IPS-18a (cell line): ENCODE measurements at regions not wholly inside any gene's neighbourhood (a gene's known extent, or its start where the extent isn't known, plus 50 kb on each side); places are given as distances from the start of the nearest gene placed in this dataset.

Experiments used
- H3K27ac ChIP-seq: one replicate; pipeline ENCODE4 v1.5.1; 2013; ENCODE audit warnings: low read length
- H3K27me3 ChIP-seq: one replicate; pipeline ENCODE4 v1.6.1; 2013; ENCODE audit warnings: mild to moderate bottlenecking, low read length; ENCODE audit not compliant: control insufficient read depth, insufficient read depth
- H3K36me3 ChIP-seq: one replicate; pipeline ENCODE4 v1.6.1; 2013; ENCODE audit warnings: low read depth, low read length; ENCODE audit not compliant: control insufficient read depth
- H3K4me1 ChIP-seq: one replicate; pipeline ENCODE4 v1.6.1; 2013; ENCODE audit warnings: low read depth, low read length; ENCODE audit not compliant: control insufficient read depth
- H3K4me3 ChIP-seq: one replicate; pipeline ENCODE4 v1.5.1; 2013; ENCODE audit warnings: low read length
- H3K9ac ChIP-seq: one replicate; pipeline ENCODE4 v1.6.1; 2013; ENCODE audit warnings: mild to moderate bottlenecking, low read length, moderate library complexity
- H3K9me3 ChIP-seq: one replicate; pipeline ENCODE4 v1.6.1; 2013; ENCODE audit warnings: low read depth, low read length; ENCODE audit not compliant: control insufficient read depth

DNA sequence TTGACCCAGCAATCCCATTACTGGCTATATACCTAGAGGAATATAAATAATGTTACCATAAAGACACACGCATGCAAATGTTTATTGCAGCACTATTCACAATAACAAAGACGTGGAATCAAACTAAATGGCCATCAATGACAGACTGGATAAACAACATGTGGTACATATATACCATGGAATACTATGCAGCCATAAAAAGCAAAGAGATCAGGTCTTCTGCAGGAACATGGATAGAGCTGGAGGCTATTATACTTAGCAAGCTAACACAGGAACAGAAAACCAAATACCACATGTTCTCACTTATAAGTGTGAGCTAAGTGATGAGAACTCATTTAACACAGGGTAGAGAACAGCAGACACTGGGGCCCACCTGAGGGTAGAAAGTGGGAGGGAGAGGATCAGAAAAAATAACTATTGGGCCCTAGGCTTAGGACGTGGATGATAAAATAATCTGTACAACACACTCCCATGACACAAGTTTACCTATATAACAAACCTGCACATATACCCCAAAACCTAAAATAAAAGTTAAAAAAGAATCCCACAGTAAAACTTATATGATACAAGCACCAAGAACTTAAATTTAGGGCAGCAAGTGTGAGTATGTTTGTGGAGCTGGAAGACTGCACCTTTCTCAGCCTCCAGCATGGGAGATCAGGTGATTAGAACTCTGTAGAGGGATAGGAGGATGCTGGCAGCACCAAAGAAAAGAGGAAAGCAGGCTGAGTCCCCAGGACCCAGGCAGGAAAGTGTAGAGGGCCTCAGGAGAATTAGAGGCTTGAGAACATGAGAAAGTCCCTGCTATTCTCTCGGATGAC, 320.8 kb upstream of the USP24 start:
- no peak overlapping the region for H3K27ac ChIP-seq
- H3K36me3 ChIP-seq: no peaks in the 10 kb centered on the region

DNA sequence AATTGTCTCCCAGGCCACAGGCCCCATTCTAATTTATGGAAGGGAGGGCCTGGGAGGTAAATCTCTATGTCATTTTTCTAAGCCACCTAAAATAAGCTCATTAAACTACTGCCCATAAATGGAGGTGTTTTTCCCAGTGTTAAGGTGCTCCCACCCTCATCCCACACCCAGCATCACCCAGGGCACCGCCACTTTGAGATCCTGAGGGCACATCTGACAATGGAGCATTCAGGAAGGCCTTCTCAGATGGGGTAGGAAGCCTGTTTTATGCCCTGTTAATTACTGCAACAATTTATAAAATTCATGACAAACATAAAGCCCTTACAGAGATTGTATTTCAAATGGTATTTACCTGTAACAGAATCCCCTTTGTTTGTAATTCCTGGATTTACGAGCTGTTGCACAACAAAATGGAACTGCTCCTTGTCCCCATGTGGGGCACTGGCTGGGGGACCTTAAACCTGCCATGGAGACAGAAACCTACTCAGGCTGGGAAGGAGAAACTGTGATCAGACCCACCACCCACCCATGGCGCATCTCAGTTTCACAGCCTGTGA, 319.5 kb upstream of the USP24 start:
- Histone ChIP-seq H3K27ac (no peak overlapping the region), H3K9ac (no peak overlapping the region), H3K9me3 (no peaks in the 10 kb centered on the region)

More for the DNA sequence above, 320.8 kb upstream of the USP24 start:
- no peak overlapping the region for H3K4me3 ChIP-seq
- H3K4me1 ChIP-seq: no peaks in the 10 kb centered on the region
- no peaks in the 10 kb centered on the region for H3K9me3 ChIP-seq
- no peaks in the 10 kb centered on the region for H3K27me3 ChIP-seq
- H3K9ac ChIP-seq: no peak overlapping the region

DNA sequence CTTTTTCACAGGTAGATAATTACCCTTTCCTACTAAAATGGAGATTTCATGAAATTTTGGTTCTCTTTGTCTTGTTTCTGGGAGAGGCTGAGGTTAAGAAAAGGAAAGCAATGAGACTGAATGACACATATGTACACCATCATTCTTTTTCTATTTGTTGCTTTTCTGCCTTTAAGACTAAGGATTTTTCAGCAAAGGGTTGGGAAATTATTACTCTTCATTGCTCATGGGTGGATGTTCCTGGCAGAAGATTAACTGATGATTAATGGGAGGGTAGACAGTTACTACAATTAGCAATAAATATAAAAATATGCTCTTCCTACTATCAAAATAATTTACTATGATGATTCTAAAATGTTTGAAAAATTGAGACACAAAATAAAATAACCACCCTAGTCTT, 316.5 kb upstream of the USP24 start:
- Histone ChIP-seq H3K9me3 (no peaks in the 10 kb centered on the region), H3K9ac (no peak overlapping the region), H3K4me3 (no peak overlapping the region), H3K27ac (no peak overlapping the region), H3K4me1 (peaks cover 7% of the 10 kb centered on the region), H3K27me3 (no peaks in the 10 kb centered on the region), H3K36me3 (no peaks in the 10 kb centered on the region)

More for the DNA sequence above, 319.5 kb upstream of the USP24 start:
- Histone ChIP-seq H3K4me1 (peaks cover 7% of the 10 kb centered on the region), H3K27me3 (no peaks in the 10 kb centered on the region), H3K36me3 (no peaks in the 10 kb centered on the region), H3K4me3 (no peak overlapping the region)

DNA sequence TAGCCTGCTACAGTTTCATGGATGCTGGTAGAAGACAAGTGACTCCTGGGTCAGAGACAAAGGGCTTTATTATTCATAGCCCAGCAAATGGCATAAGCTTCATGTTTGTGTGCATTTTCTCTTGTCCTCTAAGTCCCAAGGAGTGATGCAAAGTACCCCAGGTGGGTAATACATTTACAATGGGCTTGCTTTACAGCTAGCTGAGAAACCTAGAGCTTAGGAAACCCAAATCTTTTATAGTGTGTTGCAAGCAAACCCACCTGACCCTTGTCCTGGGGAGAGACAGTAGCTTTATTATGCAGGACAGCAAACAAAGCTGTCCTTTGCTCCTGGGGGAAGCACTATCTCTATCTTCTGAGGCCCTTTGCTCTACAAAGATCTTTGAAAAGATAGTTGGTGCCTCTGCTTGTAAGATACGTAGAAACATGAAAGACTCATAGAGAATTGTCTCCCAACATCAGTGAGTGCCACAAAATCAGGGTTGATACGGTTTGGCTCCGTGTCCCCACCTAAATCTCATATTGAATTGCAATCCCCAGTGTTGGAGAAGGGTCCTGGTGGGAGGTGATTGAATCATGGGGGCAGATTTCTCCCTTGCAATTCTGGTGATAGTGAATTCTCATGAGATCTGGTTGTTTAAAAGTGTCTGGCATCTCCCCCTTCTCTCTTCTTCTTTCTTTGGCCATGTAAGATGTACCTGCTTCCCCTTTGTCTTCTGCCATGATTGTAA, 315.8 kb upstream of the USP24 start:
- Histone ChIP-seq H3K27me3 (no peaks in the 10 kb centered on the region), H3K36me3 (no peaks in the 10 kb centered on the region), H3K9ac (no peak overlapping the region), H3K4me3 (no peak overlapping the region), H3K27ac (no peak overlapping the region), H3K4me1 (peaks cover 7% of the 10 kb centered on the region), H3K9me3 (no peaks in the 10 kb centered on the region)

DNA sequence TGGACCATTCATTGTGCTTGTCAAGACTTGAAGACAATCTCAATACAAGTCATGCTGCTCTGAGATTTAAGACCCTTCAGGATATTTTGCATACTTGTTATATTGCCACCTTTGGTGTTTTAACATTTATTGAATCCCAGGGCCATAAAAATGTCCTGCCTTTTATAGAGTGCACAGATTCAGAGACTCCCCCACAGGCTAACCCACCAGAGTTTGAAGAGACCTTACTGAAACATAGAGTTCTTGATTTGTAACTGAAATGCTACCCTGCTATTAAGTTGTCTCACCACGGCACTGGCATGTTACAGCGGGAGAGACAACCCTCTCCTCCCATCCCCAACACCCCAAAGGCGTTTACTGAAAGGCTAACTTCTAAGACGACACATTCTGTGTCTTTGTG, 313.9 kb upstream of the USP24 start:
- Histone ChIP-seq H3K4me1 (peaks cover 7% of the 10 kb centered on the region), H3K4me3 (no peak overlapping the region), H3K27me3 (no peaks in the 10 kb centered on the region), H3K27ac (no peak overlapping the region), H3K36me3 (no peaks in the 10 kb centered on the region), H3K9ac (no peak overlapping the region), H3K9me3 (no peaks in the 10 kb centered on the region)

DNA sequence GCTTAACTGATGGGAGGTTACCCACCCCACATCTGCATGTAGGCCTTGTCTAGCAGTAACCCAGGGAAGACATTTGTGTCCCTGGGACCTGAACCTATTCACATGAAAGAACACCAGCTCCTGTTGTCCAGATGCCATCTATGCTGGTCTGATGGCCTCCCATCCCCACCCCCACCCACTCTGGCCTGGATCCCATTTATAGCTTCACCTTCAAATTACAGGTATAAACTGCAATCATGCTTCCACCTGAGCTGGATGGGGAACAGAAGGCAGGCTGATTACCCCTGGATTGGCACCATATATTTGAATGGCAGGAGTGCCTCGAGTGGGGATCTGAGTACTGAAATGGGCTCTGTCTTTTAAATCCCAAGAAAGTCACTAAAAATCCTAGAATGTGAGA, 312.7 kb upstream of the USP24 start:
- no peak overlapping the region for H3K9ac ChIP-seq
- no peak overlapping the region for H3K27ac ChIP-seq
- no peaks in the 10 kb centered on the region for H3K27me3 ChIP-seq
- no peak overlapping the region for H3K4me3 ChIP-seq
- peaks cover 7% of the 10 kb centered on the region for H3K4me1 ChIP-seq
- H3K36me3 ChIP-seq: no peaks in the 10 kb centered on the region
- H3K9me3 ChIP-seq: no peaks in the 10 kb centered on the region

DNA sequence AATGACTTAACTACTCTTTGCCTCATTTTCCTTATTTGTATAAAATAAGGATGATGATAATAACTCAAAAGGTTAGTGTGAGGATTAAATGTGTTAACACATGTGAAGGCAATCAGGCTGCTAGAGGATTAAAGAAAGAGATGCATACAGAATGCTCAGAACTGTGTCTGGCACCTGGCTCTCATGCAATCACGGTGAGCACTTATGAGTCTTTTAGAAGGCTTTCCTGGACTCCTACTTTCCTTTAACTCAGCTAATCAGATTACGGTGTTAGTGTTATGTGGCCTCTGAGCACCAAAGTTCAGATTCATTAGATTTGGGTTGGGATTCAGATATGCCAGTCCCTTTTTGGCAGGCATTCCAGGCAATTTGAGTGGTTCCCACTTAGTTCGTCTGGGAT, 311.6 kb upstream of the USP24 start:
- H3K4me3 ChIP-seq: no peak overlapping the region
- H3K27ac ChIP-seq: no peak overlapping the region

DNA sequence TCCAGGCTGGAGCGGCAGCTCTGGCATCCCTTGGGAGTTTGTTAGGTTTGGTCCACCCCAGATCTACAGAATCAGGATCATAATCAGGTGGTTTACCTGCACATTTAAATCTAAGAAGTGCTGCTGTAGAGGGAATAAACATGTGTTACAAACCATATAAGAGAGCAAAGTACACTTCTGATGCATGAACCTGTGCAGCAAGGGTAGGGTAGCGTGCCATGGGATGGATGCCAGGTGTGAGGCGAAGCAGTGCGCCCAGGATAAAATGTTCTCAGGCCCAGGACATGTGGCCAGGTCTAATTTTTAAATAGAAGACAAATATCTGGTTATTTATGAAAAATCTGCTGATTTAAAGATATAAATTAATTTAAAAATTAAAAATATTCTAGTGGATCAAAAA, 308.8 kb upstream of the USP24 start:
- no peaks in the 10 kb centered on the region for H3K4me1 ChIP-seq
- no peaks in the 10 kb centered on the region for H3K27me3 ChIP-seq
- no peaks in the 10 kb centered on the region for H3K9me3 ChIP-seq
- no peak overlapping the region for H3K27ac ChIP-seq
- no peaks in the 10 kb centered on the region for H3K36me3 ChIP-seq
- H3K9ac ChIP-seq: no peak overlapping the region
- H3K4me3 ChIP-seq: no peak overlapping the region

More for the DNA sequence above, 311.6 kb upstream of the USP24 start:
- Histone ChIP-seq H3K4me1 (peaks cover 7% of the 10 kb centered on the region), H3K9ac (no peak overlapping the region), H3K36me3 (no peaks in the 10 kb centered on the region), H3K9me3 (no peaks in the 10 kb centered on the region), H3K27me3 (no peaks in the 10 kb centered on the region)

DNA sequence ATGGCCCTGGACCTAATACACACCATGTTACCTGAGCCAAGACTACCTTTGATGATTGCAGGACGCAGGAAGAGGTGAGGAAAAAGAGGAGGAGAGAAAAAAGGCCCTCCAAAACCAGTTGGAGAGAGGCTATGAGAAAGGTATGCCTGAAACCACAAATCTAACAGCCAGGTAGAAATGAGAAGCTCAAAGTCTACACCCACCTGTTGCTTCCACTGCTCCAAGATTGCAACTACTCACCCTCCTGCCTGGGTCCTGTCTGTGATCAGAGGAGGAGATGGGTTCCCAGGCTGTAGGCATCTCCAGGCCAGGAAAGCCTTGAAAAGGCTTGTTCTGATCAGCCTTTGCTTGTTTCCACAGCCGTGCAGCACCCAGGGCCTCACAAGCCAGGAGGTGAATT, 307.8 kb upstream of the USP24 start:
- H3K36me3 ChIP-seq: no peaks in the 10 kb centered on the region
- no peak overlapping the region for H3K4me3 ChIP-seq
- no peak overlapping the region for H3K9ac ChIP-seq
- no peaks in the 10 kb centered on the region for H3K27me3 ChIP-seq
- no peaks in the 10 kb centered on the region for H3K9me3 ChIP-seq
- no peak overlapping the region for H3K27ac ChIP-seq
- H3K4me1 ChIP-seq: no peaks in the 10 kb centered on the region

DNA sequence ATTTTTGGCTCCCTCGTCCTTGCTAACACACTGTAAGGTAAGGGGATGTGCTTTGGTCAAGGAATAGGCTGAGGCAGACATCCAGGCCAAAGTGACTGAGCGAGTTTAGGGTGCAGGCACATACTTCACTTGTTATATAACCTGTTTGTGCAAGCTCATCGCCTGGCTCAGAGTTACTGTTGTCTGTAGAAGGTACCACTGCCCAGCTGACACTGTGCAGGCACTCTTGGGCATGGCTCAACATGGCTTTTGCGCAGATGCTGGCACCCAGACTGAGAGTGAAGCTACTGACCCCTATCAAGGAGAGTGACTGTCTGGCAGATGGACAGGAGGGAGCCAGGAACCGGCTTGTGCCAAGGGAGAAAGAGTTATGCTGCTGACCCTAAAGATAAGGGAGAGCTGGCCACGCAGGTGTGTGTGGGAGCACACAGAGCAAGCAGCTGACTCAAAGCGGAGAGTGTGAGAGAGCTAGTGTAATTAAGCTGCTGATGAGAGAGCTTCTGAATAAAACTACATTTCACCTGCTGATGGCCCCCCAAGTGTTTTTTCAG, 307.3 kb upstream of the USP24 start:
- Histone ChIP-seq H3K27ac (no peak overlapping the region), H3K9ac (no peak overlapping the region), H3K27me3 (no peaks in the 10 kb centered on the region), H3K9me3 (no peaks in the 10 kb centered on the region), H3K36me3 (no peaks in the 10 kb centered on the region), H3K4me3 (no peak overlapping the region), H3K4me1 (no peaks in the 10 kb centered on the region)

GRCh38 chr1:55520861-55521260, 305.7 kb upstream of the USP24 start:
- H3K27ac ChIP-seq: no peak overlapping the region
- H3K4me1 ChIP-seq: no peaks in the 10 kb centered on the region
- no peak overlapping the region for H3K9ac ChIP-seq
- no peaks in the 10 kb centered on the region for H3K27me3 ChIP-seq
- no peaks in the 10 kb centered on the region for H3K9me3 ChIP-seq
- no peaks in the 10 kb centered on the region for H3K36me3 ChIP-seq
- no peak overlapping the region for H3K4me3 ChIP-seq
